Bronchial epithelial cell (primary cell): ENCODE measurements at regions not wholly inside any gene's neighbourhood (a gene's known extent, or its start where the extent isn't known, plus 50 kb on each side); places are given as distances from the start of the nearest gene placed in this dataset.
A peak's percentile ranks its signal among the peaks of the same experiment; 100 is the strongest.

ENCODE experiments used
- DNase-seq: peaks from one replicate; pipeline ENCODE4 v3.0.0-alpha.2; 2010; ENCODE audit warnings: low read depth
- FAIRE-seq: peaks from 2 replicates; lab custom pipeline; 2011; peaks lifted over from hg19 to GRCh38; lab: Jason Lieb, UNC
- H3K27me3 ChIP-seq: 2 replicates; pipeline ENCODE4 v1.5.1; 2011; ENCODE audit warnings: low read length; ENCODE audit not compliant: control insufficient read depth, insufficient read depth
- H3K36me3 ChIP-seq: 2 replicates; pipeline ENCODE4 v1.5.1; 2011; ENCODE audit warnings: low read length; ENCODE audit not compliant: control insufficient read depth, insufficient read depth
- H3K4me3 ChIP-seq: 2 replicates; pipeline ENCODE4 v1.5.1; 2011; ENCODE audit warnings: mild to moderate bottlenecking, low read depth, low read length, control low read depth
- CTCF ChIP-seq: IDR thresholded peaks from 2 replicates; pipeline ENCODE4 v1.5.1; 2011; ENCODE audit warnings: mild to moderate bottlenecking, moderate library complexity, low read length, control low read depth, inconsistent platforms; ENCODE audit not compliant: insufficient read depth, severe bottlenecking

GRCh38 chr13:74825152-74825937, 656.6 kb downstream of the TBC1D4 start:
- Histone ChIP-seq H3K36me3 (no peaks in the 10 kb centered on the region), H3K27me3 (no peaks in the 10 kb centered on the region), H3K4me3 (no peak overlapping the region)
- no peak for TF ChIP-seq CTCF
- DNase-seq (peak; percentile 96), FAIRE-seq (no peak)

GRCh38 chr13:74820809-74821208, 661.2 kb downstream of the TBC1D4 start:
- Histone ChIP-seq H3K4me3 (no peak overlapping the region), H3K36me3 (no peaks in the 10 kb centered on the region), H3K27me3 (no peaks in the 10 kb centered on the region)
- no peak for TF ChIP-seq CTCF
- DNase-seq (no peak), FAIRE-seq (no peak)

GRCh38 chr13:74819549-74819948, 662.4 kb downstream of the TBC1D4 start:
- no peaks in the 10 kb centered on the region for H3K27me3 ChIP-seq
- peak; percentile 23 for DNase-seq
- no peaks in the 10 kb centered on the region for H3K36me3 ChIP-seq

DNA sequence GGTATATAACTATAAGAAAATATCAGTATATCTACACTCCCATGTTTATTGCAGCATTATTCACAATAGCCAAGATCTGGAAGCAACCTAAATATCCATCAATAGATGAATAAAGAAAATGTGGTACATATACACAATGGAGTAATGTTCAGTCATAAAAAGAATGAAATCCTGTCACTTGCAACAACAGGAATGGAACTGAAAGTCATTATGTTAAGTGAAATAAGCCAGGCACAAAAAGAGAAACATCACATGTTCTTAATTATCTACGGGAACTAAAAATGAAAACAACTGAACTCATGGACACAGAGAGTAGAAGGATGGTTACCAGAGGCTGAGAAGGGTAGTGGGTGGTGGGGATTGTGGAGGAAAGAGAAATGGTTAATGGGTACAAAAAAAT, 665.2 kb downstream of the TBC1D4 start:
- no peaks in the 10 kb centered on the region for H3K27me3 ChIP-seq
- no peak for FAIRE-seq
- H3K4me3 ChIP-seq = no peak overlapping the region
- TF ChIP-seq CTCF = no peak
- DNase-seq = no peak
- H3K36me3 ChIP-seq = no peaks in the 10 kb centered on the region

More at GRCh38 chr13:74819549-74819948, 662.4 kb downstream of the TBC1D4 start:
- no peak overlapping the region for H3K4me3 ChIP-seq
- TF ChIP-seq CTCF = no peak
- FAIRE-seq = no peak

- no peak for TF ChIP-seq CTCF
- no peaks in the 10 kb centered on the region for H3K36me3 ChIP-seq
- FAIRE-seq (no peak), DNase-seq (no peak)
- H3K4me3 ChIP-seq = no peak overlapping the region
- H3K27me3 ChIP-seq = no peaks in the 10 kb centered on the region
These were observed 662.0 kb upstream of the KLF12 start for GRCh38 chr13:74796157-74796556.

- FAIRE-seq = no peak
- no peak overlapping the region for H3K4me3 ChIP-seq
- H3K36me3 ChIP-seq = no peaks in the 10 kb centered on the region
- H3K27me3 ChIP-seq = no peaks in the 10 kb centered on the region
- no peak for DNase-seq
- TF ChIP-seq CTCF = no peak
These were observed 661.3 kb upstream of the KLF12 start for GRCh38 chr13:74795526-74795925.
